NB4 (cell line): ENCODE measurements at regions not wholly inside any gene's neighbourhood (a gene's known extent, or its start where the extent isn't known, plus 50 kb on each side); places are given as distances from the start of the nearest gene placed in this dataset.

Experiments used
- DNase-seq: peaks from one replicate; pipeline ENCODE4 v3.0.0; 2010; ENCODE audit warnings: low read depth
- H3K4me3 ChIP-seq: one replicate; pipeline ENCODE4 v1.5.1; 2011; ENCODE audit warnings: mild to moderate bottlenecking, low read depth, low read length, moderate library complexity
- MYC ChIP-seq: IDR thresholded peaks from 2 replicates; pipeline ENCODE4 v1.6.1; 2011; ENCODE audit warnings: low read depth, low read length
- POLR2A ChIP-seq: IDR thresholded peaks from 2 replicates; pipeline ENCODE4 v1.6.1; 2011; ENCODE audit warnings: mild to moderate bottlenecking; ENCODE audit not compliant: insufficient read length; ENCODE audit errors: extremely low read depth
- TF ChIP-seq, protein P1 (sequence below): IDR thresholded peaks from 2 replicates; pipeline ENCODE4 v1.6.1; 2011; ENCODE audit warnings: low read depth, low read length
- TF ChIP-seq, protein P2 (sequence below): IDR thresholded peaks from one replicate; pipeline ENCODE4 v1.5.1; 2012; ENCODE audit warnings: low read depth, low read length

DNA sequence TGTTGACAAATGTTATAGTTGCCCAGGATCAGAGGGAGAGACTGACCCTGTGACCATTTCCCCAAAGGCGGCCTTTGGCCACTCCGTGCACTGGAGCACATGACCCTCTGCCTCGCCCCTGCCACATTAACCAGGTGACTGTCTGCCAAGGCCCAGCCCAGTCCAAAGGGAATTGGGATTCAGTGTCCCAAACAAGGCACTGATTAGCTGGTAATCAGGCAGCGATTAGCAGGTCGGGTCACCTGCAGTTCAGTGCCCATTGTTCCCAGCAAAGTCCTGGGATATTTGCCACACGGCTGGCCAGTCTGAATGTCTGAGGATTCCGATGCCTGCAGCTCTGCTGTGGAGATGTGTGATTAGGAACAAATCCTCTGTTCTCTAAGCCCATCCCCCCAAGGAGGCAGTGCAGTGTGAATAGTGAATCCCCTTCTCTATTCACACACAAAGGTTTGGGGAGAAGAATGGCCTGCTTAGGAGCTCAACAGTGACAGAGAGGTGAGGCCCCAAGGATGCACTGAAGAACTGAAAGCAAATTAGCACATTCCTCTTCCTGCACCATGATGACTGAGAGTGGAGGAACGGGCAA, 123.1 kb upstream of the MAF start:
- TF ChIP-seq, protein P1, sequence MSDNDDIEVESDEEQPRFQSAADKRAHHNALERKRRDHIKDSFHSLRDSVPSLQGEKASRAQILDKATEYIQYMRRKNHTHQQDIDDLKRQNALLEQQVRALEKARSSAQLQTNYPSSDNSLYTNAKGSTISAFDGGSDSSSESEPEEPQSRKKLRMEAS, result no peak
- TF ChIP-seq, protein P2, sequence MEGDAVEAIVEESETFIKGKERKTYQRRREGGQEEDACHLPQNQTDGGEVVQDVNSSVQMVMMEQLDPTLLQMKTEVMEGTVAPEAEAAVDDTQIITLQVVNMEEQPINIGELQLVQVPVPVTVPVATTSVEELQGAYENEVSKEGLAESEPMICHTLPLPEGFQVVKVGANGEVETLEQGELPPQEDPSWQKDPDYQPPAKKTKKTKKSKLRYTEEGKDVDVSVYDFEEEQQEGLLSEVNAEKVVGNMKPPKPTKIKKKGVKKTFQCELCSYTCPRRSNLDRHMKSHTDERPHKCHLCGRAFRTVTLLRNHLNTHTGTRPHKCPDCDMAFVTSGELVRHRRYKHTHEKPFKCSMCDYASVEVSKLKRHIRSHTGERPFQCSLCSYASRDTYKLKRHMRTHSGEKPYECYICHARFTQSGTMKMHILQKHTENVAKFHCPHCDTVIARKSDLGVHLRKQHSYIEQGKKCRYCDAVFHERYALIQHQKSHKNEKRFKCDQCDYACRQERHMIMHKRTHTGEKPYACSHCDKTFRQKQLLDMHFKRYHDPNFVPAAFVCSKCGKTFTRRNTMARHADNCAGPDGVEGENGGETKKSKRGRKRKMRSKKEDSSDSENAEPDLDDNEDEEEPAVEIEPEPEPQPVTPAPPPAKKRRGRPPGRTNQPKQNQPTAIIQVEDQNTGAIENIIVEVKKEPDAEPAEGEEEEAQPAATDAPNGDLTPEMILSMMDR, result no peak
- TF ChIP-seq POLR2A (no peak), MYC (no peak)

DNA sequence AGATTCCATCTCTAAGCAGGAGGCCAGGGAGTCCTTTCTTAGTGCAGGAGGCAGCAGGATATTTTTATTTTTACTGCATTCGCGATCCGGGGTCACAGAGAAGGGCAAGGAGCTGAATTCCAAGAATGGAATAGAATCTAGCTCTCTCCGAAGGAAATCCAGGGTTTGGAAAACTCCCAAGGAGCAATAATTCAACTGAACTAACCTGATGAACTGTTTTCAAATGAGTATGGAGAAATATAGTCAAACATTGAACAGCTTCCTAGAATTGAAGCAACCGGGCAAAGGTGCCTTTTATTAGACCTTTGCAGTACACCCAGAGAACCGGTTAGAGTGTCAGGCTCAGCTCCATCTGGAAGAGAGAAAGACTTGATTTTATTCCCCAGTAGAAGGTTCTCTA, 120.7 kb upstream of the MAF start:
- TF ChIP-seq, protein P1, result no peak
- TF ChIP-seq MYC (no peak), POLR2A (no peak)
- H3K4me3 ChIP-seq, result no peak overlapping the region
- no peak for DNase-seq

More for the DNA sequence above, 123.1 kb upstream of the MAF start:
- H3K4me3 ChIP-seq, result no peak overlapping the region
- DNase-seq, result no peak

DNA sequence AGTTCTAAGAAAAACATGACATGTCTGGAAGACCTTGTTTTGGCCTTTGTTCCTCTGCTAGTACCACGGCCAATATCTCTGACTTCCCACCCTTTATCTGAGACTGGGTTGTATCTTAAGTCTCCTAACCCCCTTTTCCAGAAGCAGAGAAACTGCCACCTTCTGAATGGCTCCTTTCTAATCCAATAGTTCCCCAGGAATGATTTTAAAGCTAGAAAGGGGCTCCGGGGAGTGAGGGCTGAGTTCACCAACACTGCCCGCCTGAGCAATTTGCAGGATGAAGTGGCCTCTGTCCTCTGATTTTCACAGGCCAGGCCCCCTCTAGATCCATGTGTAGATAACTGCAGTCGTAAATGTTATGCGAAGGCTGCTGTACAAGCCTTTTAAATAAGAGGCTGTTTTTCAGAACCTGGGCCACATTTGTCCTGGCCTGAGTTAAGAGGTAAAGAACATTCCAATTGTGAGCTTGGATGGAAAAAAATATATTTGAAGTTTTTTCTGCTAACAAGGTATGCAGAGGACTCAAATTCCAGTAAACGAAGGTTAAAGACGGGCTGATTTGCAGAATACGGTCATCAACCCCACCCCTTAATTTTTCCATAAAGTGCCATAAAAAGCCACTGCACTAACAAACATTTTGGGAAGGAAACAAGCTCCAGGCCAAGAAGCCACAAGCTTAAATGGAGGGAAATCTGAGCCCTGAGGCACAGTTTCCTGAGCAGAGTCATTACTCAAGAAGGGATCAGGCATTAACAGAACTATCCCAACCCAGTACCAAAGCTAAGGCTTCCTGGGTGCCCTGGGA, 117.0 kb upstream of the MAF start:
- TF ChIP-seq POLR2A, result no peak
- no peak for DNase-seq
- H3K4me3 ChIP-seq, result no peak overlapping the region

DNA sequence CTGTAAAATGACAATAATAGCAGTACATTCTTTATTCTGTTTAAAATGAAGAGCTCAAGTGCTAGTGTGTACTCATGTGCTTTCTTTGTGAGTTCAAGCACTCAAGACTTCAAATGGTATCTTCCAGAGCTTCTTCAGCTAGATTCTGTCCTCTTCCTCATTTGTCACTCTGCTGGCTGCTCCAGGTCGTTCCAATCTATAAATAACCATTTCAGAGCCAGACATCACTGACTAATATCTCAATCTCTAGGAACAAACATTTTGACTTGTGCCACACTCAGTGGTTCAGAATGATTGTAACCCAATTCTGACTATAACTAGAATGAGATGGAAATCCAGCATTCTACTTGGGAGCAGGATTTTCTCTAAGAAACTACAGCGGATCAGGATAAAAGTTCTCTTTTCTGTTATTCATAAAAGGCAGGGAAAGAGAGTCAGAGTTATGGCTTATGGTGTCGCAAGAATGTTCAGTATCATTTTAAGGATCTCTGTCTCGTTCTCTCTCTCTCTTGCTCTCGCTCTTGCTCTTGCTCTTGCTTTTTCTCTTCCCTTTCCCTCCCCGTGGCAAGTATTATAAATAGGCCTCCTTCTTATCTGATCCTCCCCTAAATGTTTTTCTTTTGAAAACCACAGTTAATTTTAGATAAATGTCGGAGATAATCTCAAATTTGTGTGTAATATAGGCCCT, 116.3 kb upstream of the MAF start:
- TF ChIP-seq MYC (no peak), POLR2A (no peak)
- TF ChIP-seq, protein P1, result no peak
- TF ChIP-seq, protein P2, result no peak
- DNase-seq, result no peak

DNA sequence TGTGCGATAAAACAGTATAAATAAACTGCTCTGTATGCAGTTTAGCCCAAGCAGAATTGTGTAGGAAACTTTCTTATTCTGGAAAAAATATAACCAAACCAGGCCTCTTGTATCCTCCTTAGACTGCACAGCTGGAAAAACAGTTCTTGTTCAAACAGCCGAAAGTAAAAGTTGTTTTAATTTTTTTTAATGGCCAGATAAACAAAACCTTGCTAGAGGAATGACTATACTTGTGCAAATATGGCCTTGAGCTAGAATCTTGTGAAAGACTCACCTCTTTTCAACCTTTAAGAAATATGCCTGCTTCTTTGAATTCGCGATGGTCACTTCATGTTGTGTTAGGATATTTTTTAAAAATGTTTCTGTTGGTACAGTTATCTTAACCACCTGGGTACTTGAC, 114.5 kb upstream of the MAF start:
- TF ChIP-seq POLR2A, result no peak
- no peak for DNase-seq
- H3K4me3 ChIP-seq, result no peak overlapping the region

More for the DNA sequence above, 116.3 kb upstream of the MAF start:
- no peak overlapping the region for H3K4me3 ChIP-seq

DNA sequence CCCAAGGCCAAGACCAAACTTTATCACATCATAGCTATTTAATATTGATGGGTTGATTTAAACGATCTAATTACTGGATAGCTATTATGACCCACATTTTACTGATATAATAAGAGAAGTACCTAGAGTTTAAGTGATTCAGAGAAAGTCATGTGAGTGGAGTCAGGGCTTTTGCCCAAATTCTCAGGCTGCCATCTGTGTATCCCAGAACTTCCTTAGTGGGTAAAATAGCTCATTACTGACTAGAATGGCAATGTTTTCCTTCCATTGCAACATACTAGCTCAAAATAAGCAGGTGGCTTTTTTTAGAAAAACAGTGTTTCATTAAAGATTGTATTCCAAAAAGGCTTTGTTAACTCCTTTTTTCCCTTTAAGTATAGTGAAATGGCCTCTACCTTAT, 113.9 kb upstream of the MAF start:
- no peak for TF ChIP-seq POLR2A
- TF ChIP-seq MYC, result no peak
- TF ChIP-seq, protein P1, result no peak
- TF ChIP-seq, protein P2, result no peak
- DNase-seq, result no peak
- H3K4me3 ChIP-seq, result no peak overlapping the region

DNA sequence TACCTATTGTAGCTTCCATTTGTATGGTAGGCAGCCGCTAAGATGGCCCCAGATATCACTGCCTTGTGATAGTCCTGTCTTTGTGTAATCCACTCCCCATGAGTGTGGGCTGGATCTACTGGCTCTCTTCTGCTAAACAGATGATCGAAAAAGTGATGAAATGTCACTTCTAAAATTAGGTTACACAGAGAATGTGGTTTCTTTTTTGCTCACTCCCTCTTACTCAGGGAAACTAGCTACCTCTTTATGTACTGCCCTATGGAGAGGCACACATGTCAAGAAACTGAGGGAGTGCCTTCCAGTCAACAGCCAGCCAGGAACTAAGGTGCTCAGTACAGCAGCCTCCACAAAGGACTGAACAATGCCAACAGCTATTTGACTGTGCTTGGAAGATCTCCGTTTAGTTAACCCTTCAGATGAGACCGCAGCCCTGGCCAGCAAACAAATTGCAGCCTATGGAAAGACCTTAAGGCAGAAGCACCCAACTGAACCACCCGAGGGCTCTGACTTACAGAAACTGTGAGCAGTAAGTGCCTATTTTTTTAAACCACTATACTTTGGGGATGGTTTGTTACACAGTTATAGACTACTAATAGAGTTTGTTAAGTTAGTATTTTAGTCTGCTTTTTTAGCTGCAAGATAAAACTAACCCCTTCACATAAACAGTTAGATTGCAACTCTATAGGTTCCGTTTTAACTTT, 113.2 kb upstream of the MAF start:
- no peak for TF ChIP-seq MYC
- TF ChIP-seq POLR2A, result no peak
- TF ChIP-seq, protein P2, result no peak
- TF ChIP-seq, protein P1, result no peak
- DNase-seq, result no peak
- no peak overlapping the region for H3K4me3 ChIP-seq
